ENCODE measurements at regions not wholly inside any gene's neighbourhood (a gene's known extent, or its start where the extent isn't known, plus 50 kb on each side); places are given as distances from the start of the nearest gene placed in this dataset.
"Not testable (repeated sequence)": the region's sequence is repeated elsewhere in the genome, so short reads cannot be mapped to it uniquely, and the experiment has no call there.

- FAIRE-seq = no peak
These were observed 83.2 kb upstream of the OGFRL1 start for GRCh38 chr6:71205336-71205956.

DNA sequence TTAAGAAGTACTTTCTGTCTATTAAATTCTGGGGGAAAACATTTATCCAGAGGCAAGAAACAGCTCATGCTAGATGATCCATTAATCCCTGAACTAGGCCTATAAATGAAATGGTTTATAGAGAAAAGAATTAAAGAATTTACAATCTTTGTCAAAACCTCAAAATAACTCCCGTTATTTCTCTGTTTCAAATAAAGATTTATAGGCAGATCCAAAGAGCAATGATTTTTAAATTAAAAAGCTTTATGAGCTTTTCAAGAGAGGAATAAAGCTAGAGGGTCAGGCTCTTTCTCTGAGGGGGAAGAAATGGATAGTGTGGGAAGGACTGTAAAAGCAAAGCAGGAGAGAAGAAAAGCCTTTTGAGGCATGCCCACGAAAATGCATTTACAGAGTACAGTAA lies 82.5 kb upstream of the OGFRL1 start:
- FAIRE-seq = peak; percentile 96

GRCh38 chr6:71209206-71209605 lies 79.4 kb upstream of the OGFRL1 start:
- FAIRE-seq = peak; percentile 90

DNA sequence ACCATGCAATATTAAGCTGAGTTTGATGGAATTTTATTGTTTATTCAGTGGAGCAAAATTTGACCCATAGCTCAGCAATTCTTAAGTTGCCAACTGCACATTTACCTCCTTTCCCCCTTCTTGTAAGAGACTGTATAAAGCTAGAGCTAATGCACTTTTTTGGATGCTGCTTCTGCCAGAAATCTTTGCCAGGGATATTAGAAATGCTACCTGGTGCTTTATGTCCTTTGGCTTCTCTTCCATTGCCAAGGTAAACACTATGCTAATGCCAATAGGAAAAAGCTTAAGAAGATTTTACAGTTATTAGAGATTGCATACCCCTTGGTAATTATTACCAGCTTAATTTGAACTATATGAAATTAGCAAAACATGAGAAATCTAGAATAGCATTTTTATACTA lies 79.0 kb upstream of the OGFRL1 start:
- FAIRE-seq = no peak

GRCh38 chr6:71211799-71212198 lies 76.8 kb upstream of the OGFRL1 start:
- FAIRE-seq = peak; percentile 97

GRCh38 chr6:71220466-71220865 lies 68.1 kb upstream of the OGFRL1 start:
- no peak for FAIRE-seq

- no peak for FAIRE-seq
These were observed 65.9 kb upstream of the OGFRL1 start for GRCh38 chr6:71222671-71223070.

- FAIRE-seq = no peak
These were observed 64.6 kb upstream of the OGFRL1 start for GRCh38 chr6:71224011-71224410.

- no peak for FAIRE-seq
These were observed 62.5 kb upstream of the OGFRL1 start for GRCh38 chr6:71226151-71226550.

- no peak for FAIRE-seq
These were observed 60.1 kb upstream of the OGFRL1 start for GRCh38 chr6:71228461-71229041.

DNA sequence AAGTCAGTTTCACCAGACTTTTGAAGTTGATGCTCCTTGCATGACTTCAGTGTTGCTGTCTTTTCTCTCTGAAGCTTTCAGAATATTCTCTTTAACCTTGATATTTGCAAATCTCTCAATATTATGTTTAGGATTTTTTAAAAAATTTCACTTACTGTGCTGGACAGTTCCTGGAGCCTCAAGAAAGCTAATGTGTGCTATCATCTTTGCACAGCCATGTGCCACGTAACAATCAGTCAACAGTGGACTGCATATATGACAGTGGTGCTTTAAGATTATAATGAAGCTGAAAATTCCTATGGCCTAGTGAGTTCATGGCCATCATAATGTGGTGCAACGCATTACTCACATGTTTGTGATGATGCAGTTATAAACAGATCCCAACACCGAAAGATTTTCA lies 59.1 kb upstream of the OGFRL1 start:
- no peak for FAIRE-seq

DNA sequence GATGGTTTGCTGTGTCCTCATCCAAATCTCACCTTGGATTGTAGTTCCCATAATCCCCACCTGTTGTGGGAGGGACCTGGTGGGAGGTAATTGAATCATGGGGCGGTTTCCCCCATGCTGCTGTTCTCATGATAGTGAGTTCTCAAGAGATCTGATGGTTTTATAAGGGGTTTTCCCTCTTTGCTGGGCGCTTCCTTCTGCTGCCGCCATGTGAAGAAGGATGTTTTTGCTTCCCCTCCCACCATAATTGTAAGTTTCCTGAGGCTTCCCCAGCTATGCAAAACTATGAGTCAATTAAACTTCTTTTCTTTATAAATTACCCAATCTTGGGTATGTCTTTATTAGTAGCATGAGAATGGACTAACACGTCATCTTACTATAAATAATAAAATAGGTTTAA lies 55.7 kb upstream of the OGFRL1 start:
- not testable (repeated sequence) for FAIRE-seq

DNA sequence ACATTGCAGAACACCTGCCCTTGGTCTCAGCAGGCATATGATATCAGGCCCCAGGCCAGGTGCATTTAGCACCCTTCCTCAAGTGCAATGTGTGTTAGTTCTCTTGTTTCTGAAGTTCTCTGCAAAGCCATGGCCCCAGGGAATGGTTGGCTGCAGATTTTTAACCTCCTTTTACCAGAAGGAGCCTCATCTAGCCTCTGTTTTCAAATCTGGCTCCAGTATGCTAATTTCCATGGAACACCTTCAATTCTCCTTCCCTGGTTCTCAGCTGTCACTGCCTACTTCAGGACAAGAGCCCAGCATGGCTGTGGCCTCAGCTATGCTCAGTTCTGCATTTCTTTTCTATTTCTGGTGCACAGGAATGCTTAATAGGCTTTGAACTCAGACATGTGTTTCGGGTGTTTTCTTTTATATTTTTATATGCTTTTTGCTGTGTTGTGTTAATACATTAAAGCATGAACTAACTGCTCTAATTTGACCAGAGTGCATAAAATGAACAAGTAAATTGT lies 51.6 kb upstream of the OGFRL1 start:
- FAIRE-seq = no peak

DNA sequence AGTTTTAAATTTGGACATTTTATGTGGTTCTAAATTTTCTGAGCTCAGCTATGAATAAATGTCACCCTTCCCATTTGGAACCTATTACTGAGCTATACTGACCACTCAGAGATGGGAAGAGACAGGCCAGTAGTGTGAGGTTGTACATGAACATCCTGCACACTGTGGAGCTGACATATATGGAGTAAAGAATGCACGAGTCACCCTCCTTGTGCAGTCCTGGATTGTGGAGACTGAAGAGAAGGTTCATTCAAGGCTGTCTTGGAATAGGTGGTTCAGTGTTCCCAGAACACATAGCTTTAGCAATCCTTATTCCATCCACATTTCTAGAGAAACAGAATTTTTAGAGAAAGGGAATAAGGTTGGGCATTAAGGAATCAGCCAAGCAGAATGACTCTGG lies 50.3 kb upstream of the OGFRL1 start:
- FAIRE-seq = no peak

Measured in endometrium (tissue), 2 donors.